H1 (cell line): ENCODE measurements at regions not wholly inside any gene's neighbourhood (a gene's known extent, or its start where the extent isn't known, plus 50 kb on each side); places are given as distances from the start of the nearest gene placed in this dataset.

Source experiments
- CTCF ChIA-PET: fragments of 300-600 bp; sonication (Branson Sonifier 250); formaldehyde crosslinking; loops from one replicate; lab custom pipeline; 2021; ENCODE audit not compliant: partially characterized antibody; lab: Charles Lee
- POLR2A ChIA-PET: fragments of 300-600 bp; sonication (Branson Sonifier 250); formaldehyde crosslinking; loops from one replicate; lab custom pipeline; 2021; ENCODE audit warnings: inconsistent platforms; ENCODE audit not compliant: partially characterized antibody; lab: Charles Lee
- DNase-seq, 2 experiments: peaks; one replicate each; pipeline versions ENCODE4 v3.0.0 to v3.0.0-alpha.2; 2010 to 2022; ENCODE audit warnings: low spot score in 2 of 2, low read depth in 1 of 2, mixed read lengths in 1 of 2
- FAIRE-seq: peaks from 2 replicates; lab custom pipeline; 2011; peaks lifted over from hg19 to GRCh38; lab: Jason Lieb, UNC
- H2AFZ ChIP-seq: 2 replicates; pipeline ENCODE4 v1.8.1; 2012; ENCODE audit warnings: low read length, inconsistent platforms
- H2AK5ac ChIP-seq: 2 replicates; pipeline ENCODE4 v1.6.1; 2013; ENCODE audit warnings: low read depth, low read length
- H2BK120ac ChIP-seq: replicated peaks from 2 replicates; pipeline ENCODE3; 2013; ENCODE audit warnings: low read depth, low read length, inconsistent platforms
- H2BK12ac ChIP-seq: 2 replicates; pipeline ENCODE4 v1.6.1; 2013; ENCODE audit warnings: low read depth, low read length
- H2BK15ac ChIP-seq: 2 replicates; pipeline ENCODE4 v1.6.1; 2013; ENCODE audit warnings: low read length
- H2BK20ac ChIP-seq: 2 replicates; pipeline ENCODE4 v1.6.1; 2013; ENCODE audit warnings: low read length
- H2BK5ac ChIP-seq: 2 replicates; pipeline ENCODE4 v1.6.1; 2013; ENCODE audit warnings: low read depth, low read length
- H3K14ac ChIP-seq: 2 replicates; pipeline ENCODE4 v1.6.1; 2013; ENCODE audit warnings: inconsistent platforms; ENCODE audit not compliant: insufficient read length
- H3K18ac ChIP-seq: 2 replicates; pipeline ENCODE4 v1.6.1; 2013; ENCODE audit warnings: low read length; ENCODE audit errors: extremely low read depth
- H3K23ac ChIP-seq: 2 replicates; pipeline ENCODE4 v1.6.1; 2013; ENCODE audit warnings: inconsistent platforms; ENCODE audit not compliant: insufficient read length
- H3K23me2 ChIP-seq: 2 replicates; pipeline ENCODE4 v1.6.1; 2013; ENCODE audit warnings: low read depth, low read length
- H3K27ac ChIP-seq: 2 replicates; pipeline ENCODE4 v1.6.1; 2011; ENCODE audit warnings: low read depth, low read length, inconsistent platforms
- H3K27me3 ChIP-seq, 4 experiments: replicated peaks in 1 of 4; 1 replicate in 1 of 4; 2 replicates in 3 of 4; pipeline versions ENCODE4 v1.6.1 to v1.8.1; 2011 to 2013; ENCODE audit warnings: low read length in 3 of 4, mild to moderate bottlenecking in 3 of 4, inconsistent platforms in 2 of 4, mixed read lengths in 2 of 4, moderate library complexity in 1 of 4; ENCODE audit not compliant: control insufficient read depth in 3 of 4, insufficient read depth in 3 of 4; ENCODE audit errors: extremely low read depth in 1 of 4
- H3K36me3 ChIP-seq, 4 experiments: 2 replicates each; pipeline versions ENCODE4 v1.6.1 to v1.8.1; 2011 to 2013; ENCODE audit warnings: mild to moderate bottlenecking in 4 of 4, low read length in 3 of 4, moderate library complexity in 2 of 4, control low read depth in 1 of 4, inconsistent platforms in 1 of 4; ENCODE audit not compliant: insufficient read depth in 4 of 4, control insufficient read depth in 2 of 4
- H3K4ac ChIP-seq: replicated peaks from 2 replicates; pipeline ENCODE3; 2013; ENCODE audit warnings: low read length, low read depth, mixed read lengths, inconsistent platforms; ENCODE audit not compliant: insufficient read length
- H3K4me1 ChIP-seq, 4 experiments: replicated peaks in 1 of 4; 1 replicate in 1 of 4; 2 replicates in 3 of 4; pipeline versions ENCODE4 v1.6.1 to v1.8.1; 2011 to 2013; ENCODE audit warnings: low read length in 3 of 4, inconsistent platforms in 2 of 4, mixed read lengths in 1 of 4; ENCODE audit not compliant: insufficient read depth in 4 of 4, control insufficient read depth in 3 of 4
- H3K4me2 ChIP-seq, 2 experiments: 2 replicates each; pipeline versions ENCODE4 v1.6.1 to v1.8.1; 2011 to 2013; ENCODE audit warnings: low read depth in 2 of 2, low read length in 2 of 2, control low read depth in 1 of 2, inconsistent platforms in 1 of 2, mild to moderate bottlenecking in 1 of 2; ENCODE audit not compliant: insufficient read depth in 1 of 2
- H3K4me3 ChIP-seq, 4 experiments: fragments of 200-600, 300-600 bp in 1 of 4; sonication (generic), shearing (Covaris generic), sonication (Bioruptor Twin) in 1 of 4; 2 replicates each; pipeline versions ENCODE4 v1.5.1 to v1.8.1; 2011 to 2016; ENCODE audit warnings: low read length in 4 of 4, low read depth in 3 of 4, control low read depth in 2 of 4, inconsistent platforms in 2 of 4, mild to moderate bottlenecking in 2 of 4, mixed read lengths in 1 of 4, moderate library complexity in 1 of 4; ENCODE audit not compliant: insufficient read depth in 2 of 4; ENCODE audit errors: extremely low read depth in 1 of 4
- H3K56ac ChIP-seq: replicated peaks from 2 replicates; pipeline ENCODE3; 2013; ENCODE audit warnings: low read depth, mild to moderate bottlenecking, mixed read lengths, low read length, inconsistent platforms; ENCODE audit not compliant: insufficient read length
- H3K79me1 ChIP-seq: 2 replicates; pipeline ENCODE4 v1.6.1; 2013; ENCODE audit warnings: low read depth, low read length, control low read depth
- H3K79me2 ChIP-seq, 2 experiments: 2 replicates each; pipeline versions ENCODE4 v1.6.1 to v1.8.1; 2012 to 2013; ENCODE audit warnings: low read length in 2 of 2, mild to moderate bottlenecking in 2 of 2, inconsistent platforms in 1 of 2; ENCODE audit not compliant: insufficient read depth in 2 of 2, control insufficient read depth in 1 of 2
- H3K9ac ChIP-seq, 4 experiments: replicated peaks in 1 of 4; 1 replicate in 1 of 4; 2 replicates in 3 of 4; pipeline versions ENCODE4 v1.6.1 to v1.8.1; 2011 to 2013; ENCODE audit warnings: low read depth in 3 of 4, low read length in 3 of 4, control low read depth in 2 of 4, mild to moderate bottlenecking in 2 of 4, moderate library complexity in 2 of 4, inconsistent platforms in 1 of 4; ENCODE audit errors: extremely low read depth in 1 of 4
- H3K9me3 ChIP-seq, 2 experiments: 2 replicates each; pipeline versions ENCODE4 v1.6.1 to v1.8.1; 2012 to 2013; ENCODE audit warnings: mild to moderate bottlenecking in 2 of 2, moderate library complexity in 2 of 2, control low read depth in 1 of 2, inconsistent platforms in 1 of 2, low read depth in 1 of 2, low read length in 1 of 2, mixed read lengths in 1 of 2; ENCODE audit not compliant: insufficient read depth in 2 of 2
- H4K20me1 ChIP-seq, 2 experiments: replicated peaks in 1 of 2; 2 replicates each; pipeline versions ENCODE3 to v1.8.1; 2011 to 2013; ENCODE audit warnings: inconsistent platforms in 2 of 2, low read length in 2 of 2, mild to moderate bottlenecking in 1 of 2; ENCODE audit not compliant: insufficient read depth in 2 of 2, control insufficient read depth in 1 of 2
- H4K5ac ChIP-seq: 2 replicates; pipeline ENCODE4 v1.6.1; 2013; ENCODE audit warnings: low read length, low read depth, mixed read lengths, inconsistent platforms; ENCODE audit not compliant: insufficient read length
- H4K8ac ChIP-seq: 2 replicates; pipeline ENCODE4 v1.8.0; 2013; ENCODE audit warnings: mild to moderate bottlenecking, moderate library complexity, low read length, inconsistent platforms; ENCODE audit not compliant: insufficient read depth; ENCODE audit errors: extremely low read depth
- H4K91ac ChIP-seq: replicated peaks from 2 replicates; pipeline ENCODE3; 2013; ENCODE audit warnings: low read length, mixed read lengths, inconsistent platforms; ENCODE audit not compliant: insufficient read length
- ATF3 ChIP-seq: IDR thresholded peaks from 2 replicates; pipeline ENCODE4 v1.6.1; 2011; ENCODE audit warnings: low read depth, mild to moderate bottlenecking, low read length; ENCODE audit not compliant: insufficient read depth
- BACH1 ChIP-seq: IDR thresholded peaks from 2 replicates; pipeline ENCODE4 v1.6.1; 2012; ENCODE audit warnings: low read length, improper control_type of control experiment
- CEBPB ChIP-seq: IDR thresholded peaks from 2 replicates; pipeline ENCODE4 v1.6.1; 2012; ENCODE audit warnings: low read depth, low read length
- E2F6 ChIP-seq: IDR thresholded peaks from 2 replicates; pipeline ENCODE4 v1.6.1; 2012; ENCODE audit warnings: inconsistent platforms
- EP300 ChIP-seq, 2 experiments: IDR thresholded peaks; 1 replicate in 1 of 2; 2 replicates in 1 of 2; pipeline ENCODE4 v1.6.1; 2011 to 2012; ENCODE audit warnings: low read depth in 2 of 2, low read length in 2 of 2, mild to moderate bottlenecking in 2 of 2, borderline replicate concordance in 1 of 2, inconsistent platforms in 1 of 2, moderate library complexity in 1 of 2
- GTF2F1 ChIP-seq: IDR thresholded peaks from 2 replicates; pipeline ENCODE4 v1.6.1; 2012; ENCODE audit warnings: low read depth, low read length, improper control_type of control experiment, borderline replicate concordance
- JUND ChIP-seq: IDR thresholded peaks from 2 replicates; pipeline ENCODE4 v1.6.1; 2011; ENCODE audit warnings: mild to moderate bottlenecking, improper control_type of control experiment, low read length
- PHF8 ChIP-seq: fragments of 200-600 bp; sonication (generic); conservative IDR thresholded peaks from 2 replicates; pipeline ENCODE4 v1.7.1; 2012; ENCODE audit warnings: low read depth, mild to moderate bottlenecking, inconsistent platforms, low read length, moderate library complexity
- POLR2A ChIP-seq, 2 experiments: IDR thresholded peaks; 1 replicate in 1 of 2; 2 replicates in 1 of 2; pipeline ENCODE4 v1.6.1; 2011; ENCODE audit warnings: low read depth in 2 of 2, low read length in 2 of 2, mild to moderate bottlenecking in 2 of 2; ENCODE audit errors: control extremely low read depth in 1 of 2
- POLR2AphosphoS5 ChIP-seq: IDR thresholded peaks from 2 replicates; pipeline ENCODE4 v1.6.1; 2011; ENCODE audit warnings: low read depth, low read length
- SAP30 ChIP-seq: fragments of 300-600 bp; sonication (generic); IDR thresholded peaks from 2 replicates; pipeline ENCODE4 v1.7.1; 2012; ENCODE audit warnings: low read length, moderate library complexity, mild to moderate bottlenecking, inconsistent platforms; ENCODE audit not compliant: insufficient read depth, insufficient replicate concordance
- SUZ12 ChIP-seq: fragments of 200-600 bp; sonication (generic); IDR thresholded peaks from 2 replicates; pipeline ENCODE4 v1.6.1; 2012; ENCODE audit warnings: mild to moderate bottlenecking, inconsistent platforms, low read length, moderate library complexity, mixed read lengths
- WGBS, 2 experiments: shearing (Covaris generic) in 1 of 2; methylation state at CpG; one replicate each; pipeline versions ENCODE4 v1.1.6 to v1.1.7; 2013 to 2015; ENCODE audit warnings: low lambda C conversion rate in 2 of 2, mixed read lengths in 2 of 2, inconsistent platforms in 1 of 2, low coverage in 1 of 2, missing lambda C conversion rate in 1 of 2; ENCODE audit not compliant: insufficient replicate concordance in 2 of 2, insufficient coverage in 1 of 2, insufficient read length in 1 of 2; ENCODE audit errors: extremely low coverage in 1 of 2, missing lambda C conversion rate in 1 of 2; 5-methylcytosine and 5-hydroxymethylcytosine counted together
- TF ChIP-seq, protein P1 (sequence below): IDR thresholded peaks from 2 replicates; pipeline ENCODE4 v1.6.1; 2011; ENCODE audit warnings: low read length, improper control_type of control experiment

- no peak overlapping the region for H3K4ac ChIP-seq
- no peak overlapping the region for H2AFZ ChIP-seq
- H2AK5ac ChIP-seq: no peak overlapping the region
- no peaks in the 10 kb centered on the region for H3K4me1 ChIP-seq
- H3K36me3 ChIP-seq: no peaks in the 10 kb centered on the region
- H3K4me2 ChIP-seq: no peak overlapping the region
- peaks cover 8 to 14% of the 10 kb centered on the region in 2 experiments; a peak in 3 of 4 replicates for H3K9me3 ChIP-seq
- FAIRE-seq: no peak
- no peaks in the 10 kb centered on the region for H3K79me1 ChIP-seq
- peaks cover 0 to 2% (median 0%) of the 10 kb centered on the region in 4 experiments; a peak in 1 of 7 replicates for H3K27me3 ChIP-seq
- H3K27ac ChIP-seq: no peak overlapping the region
- H2BK120ac ChIP-seq: no peak overlapping the region
- no peak overlapping the region for H4K5ac ChIP-seq
- H2BK20ac ChIP-seq: no peak overlapping the region
- H3K23me2 ChIP-seq: no peaks in the 10 kb centered on the region
- H3K9ac ChIP-seq: no peak overlapping the region
- no peak overlapping the region for H3K56ac ChIP-seq
- no peaks in the 10 kb centered on the region for H3K79me2 ChIP-seq
- no peaks in the 10 kb centered on the region for H4K20me1 ChIP-seq
- no peak overlapping the region for H2BK15ac ChIP-seq
- no peak overlapping the region for H3K18ac ChIP-seq
- 81% methylated on average over 2 of the region's 2 CpGs; no CpG with 5 or more reads in 1 of the 2 experiments for WGBS, 2 experiments
- H3K14ac ChIP-seq: no peak overlapping the region
- H2BK12ac ChIP-seq: no peak overlapping the region
- POLR2A ChIA-PET: no interaction called here
- CTCF ChIA-PET: no interaction called here
- no peak overlapping the region for H3K4me3 ChIP-seq
- no peak overlapping the region for H2BK5ac ChIP-seq
- no peak overlapping the region for H4K91ac ChIP-seq
- DNase-seq: no peak
- H3K23ac ChIP-seq: no peak overlapping the region
- no peak overlapping the region; the same call in 1 of the 2 replicates for H4K8ac ChIP-seq
- TF ChIP-seq PHF8 (no peak), SAP30 (no peak), E2F6 (no peak), CEBPB (no peak), POLR2AphosphoS5 (no peak), POLR2A (IDR thresholded peaks at IDR 0.05; ENCODE audit: control extremely low read depth in 1 of 2, low read depth in 2 of 2, low read length in 2 of 2) (no peak), ATF3 (no peak), GTF2F1 (no peak), BACH1 (no peak), JUND (no peak), EP300 (IDR thresholded peaks at IDR 0.05; ENCODE audit: borderline replicate concordance in 1 of 2, low read depth in 2 of 2, low read length in 2 of 2) (no peak), SUZ12 (no peak)
- TF ChIP-seq, protein P1, sequence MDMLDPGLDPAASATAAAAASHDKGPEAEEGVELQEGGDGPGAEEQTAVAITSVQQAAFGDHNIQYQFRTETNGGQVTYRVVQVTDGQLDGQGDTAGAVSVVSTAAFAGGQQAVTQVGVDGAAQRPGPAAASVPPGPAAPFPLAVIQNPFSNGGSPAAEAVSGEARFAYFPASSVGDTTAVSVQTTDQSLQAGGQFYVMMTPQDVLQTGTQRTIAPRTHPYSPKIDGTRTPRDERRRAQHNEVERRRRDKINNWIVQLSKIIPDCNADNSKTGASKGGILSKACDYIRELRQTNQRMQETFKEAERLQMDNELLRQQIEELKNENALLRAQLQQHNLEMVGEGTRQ: no peak
These were observed 236.5 kb upstream of the ZMIZ1 start for GRCh38 chr10:78832281-78832680.
